HCT116 (cell line): ENCODE measurements at regions not wholly inside any gene's neighbourhood (a gene's known extent, or its start where the extent isn't known, plus 50 kb on each side); places are given as distances from the start of the nearest gene placed in this dataset.

Source experiments
- ATAC-seq: fragments of 200-7000 bp; cut with Tn5 transposase; 2 replicates; pipeline ENCODE4 v1.9.1; 2020; ENCODE audit warnings: mild to moderate bottlenecking, moderate library complexity
- BruUV-seq: library from RNA; stranded (reverse); fragments of 400-500 nt; replicated peaks from 2 replicates; lab custom pipeline; 2021; lab: Mats Ljungman, UMichigan
- CTCF ChIA-PET: fragments of 300-600 bp; sonication (Branson Sonifier 250); formaldehyde crosslinking; loops from one replicate; lab custom pipeline; 2021; ENCODE audit warnings: antibody characterized with exemption; lab: Charles Lee
- POLR2A ChIA-PET: fragments of 300-600, 350-600 bp; sonication (Branson Sonifier 250); formaldehyde crosslinking; loops from one replicate; lab custom pipeline; 2021; ENCODE audit warnings: antibody characterized with exemption; lab: Charles Lee
- RAD21 ChIA-PET, 2 experiments: fragments of 300-600 bp; sonication (Branson Sonifier 250); formaldehyde crosslinking; loops; one replicate each; lab custom pipeline; 2023; ENCODE audit warnings: low total read pairs in 2 of 2; ENCODE audit not compliant: uncharacterized antibody in 2 of 2, unreplicated experiment in 2 of 2, low non-redundant PET in 1 of 2; lab: Charles Lee
- DNase-seq: peaks from one replicate; pipeline ENCODE4 v3.0.0-alpha.2; 2010; ENCODE audit warnings: low read depth, low spot score
- H2AFZ ChIP-seq: fragments of 200-600 bp; shearing (Covaris generic), sonication (generic); 2 replicates; pipeline ENCODE4 v1.6.1; 2017; ENCODE audit warnings: low read depth, mixed run types, mixed read lengths, antibody characterized with exemption, low read length; ENCODE audit not compliant: poor library complexity, severe bottlenecking
- H3K27ac ChIP-seq: 2 replicates; pipeline ENCODE4 v1.5.1; 2012; ENCODE audit warnings: low read depth, low read length
- H3K27me3 ChIP-seq: fragments of 200-600 bp; sonication (generic); 2 replicates; pipeline ENCODE4 v1.6.1; 2016; ENCODE audit warnings: mixed run types, low read length, mixed read lengths; ENCODE audit not compliant: insufficient read depth
- H3K36me3 ChIP-seq, 2 experiments: fragments of 200-500 bp in 1 of 2; fragments of 200-600 bp in 1 of 2; sonication (Bioruptor generic) in 1 of 2; sonication (generic) in 1 of 2; 2 replicates each; pipeline versions ENCODE4 v1.5.1 to v1.6.1; 2014 to 2016; ENCODE audit warnings: low read length in 2 of 2, inconsistent platforms in 1 of 2, mixed read lengths in 1 of 2, mixed run types in 1 of 2; ENCODE audit not compliant: insufficient read depth in 2 of 2, control insufficient read depth in 1 of 2
- H3K4me1 ChIP-seq, 2 experiments: fragments of 200-600 bp in 1 of 2; sonication (generic) in 1 of 2; 2 replicates each; pipeline versions ENCODE4 v1.5.1 to v1.6.1; 2012 to 2017; ENCODE audit warnings: low read length in 2 of 2, inconsistent platforms in 1 of 2, mild to moderate bottlenecking in 1 of 2, mixed read lengths in 1 of 2, mixed run types in 1 of 2, moderate library complexity in 1 of 2; ENCODE audit not compliant: insufficient read depth in 2 of 2, control insufficient read depth in 1 of 2
- H3K4me2 ChIP-seq: fragments of 200-600 bp; sonication (generic); 2 replicates; pipeline ENCODE4 v1.6.1; 2017; ENCODE audit warnings: mixed run types, low read length, mixed read lengths
- H3K4me3 ChIP-seq, 2 experiments: fragments of 200-600 bp in 1 of 2; sonication (generic) in 1 of 2; replicated peaks in 1 of 2; 2 replicates each; pipeline ENCODE4 v1.5.1; 2011 to 2016; ENCODE audit warnings: low read length in 2 of 2, control low read depth in 1 of 2, low read depth in 1 of 2, mild to moderate bottlenecking in 1 of 2, mixed read lengths in 1 of 2, mixed run types in 1 of 2
- H3K79me2 ChIP-seq: fragments of 200-600 bp; sonication (generic); 2 replicates; pipeline ENCODE4 v1.6.1; 2017; ENCODE audit warnings: mild to moderate bottlenecking, mixed run types, low read length, moderate library complexity, mixed read lengths; ENCODE audit not compliant: insufficient read depth
- H3K9ac ChIP-seq: fragments of 200-600 bp; sonication (generic); 2 replicates; pipeline ENCODE4 v1.6.1; 2016; ENCODE audit warnings: low read length, mixed read lengths
- H3K9me2 ChIP-seq: fragments of 200-600 bp; sonication (generic), shearing (Covaris generic); 2 replicates; pipeline ENCODE4 v1.6.1; 2017; ENCODE audit warnings: mixed run types, mild to moderate bottlenecking, moderate library complexity; ENCODE audit not compliant: insufficient read depth
- H3K9me3 ChIP-seq, 2 experiments: fragments of 200-500 bp in 1 of 2; fragments of 200-600 bp in 1 of 2; sonication (Bioruptor generic) in 1 of 2; sonication (generic) in 1 of 2; 2 replicates each; pipeline ENCODE4 v1.6.1; 2014 to 2017; ENCODE audit warnings: low read length in 2 of 2, mixed read lengths in 2 of 2, inconsistent platforms in 1 of 2, low read depth in 1 of 2, mild to moderate bottlenecking in 1 of 2, mixed run types in 1 of 2, moderate library complexity in 1 of 2; ENCODE audit not compliant: control insufficient read depth in 1 of 2, insufficient read depth in 1 of 2
- H4K20me1 ChIP-seq: fragments of 200-600 bp; sonication (generic), shearing (Covaris generic); 2 replicates; pipeline ENCODE4 v1.6.1; 2017; ENCODE audit warnings: mixed run types, mild to moderate bottlenecking, moderate library complexity; ENCODE audit not compliant: insufficient read depth
- CEBPB ChIP-seq: IDR thresholded peaks from 2 replicates; pipeline ENCODE4 v1.6.1; 2012; ENCODE audit warnings: low read depth
- EZH2phosphoT487 ChIP-seq: fragments of 200-600 bp; IDR thresholded peaks from 2 replicates; pipeline ENCODE4 v1.6.1; 2018; ENCODE audit warnings: antibody characterized with exemption, borderline replicate concordance
- POLR2AphosphoS5 ChIP-seq: IDR thresholded peaks from 2 replicates; pipeline ENCODE4 v1.6.1; 2011; ENCODE audit warnings: mild to moderate bottlenecking, low read depth, low read length, moderate library complexity
- REST ChIP-seq: IDR thresholded peaks from 2 replicates; pipeline ENCODE4 v1.6.1; 2012; ENCODE audit warnings: low read depth
- TCF7L2 ChIP-seq: IDR thresholded peaks from 2 replicates; pipeline ENCODE4 v1.7.0; 2011; ENCODE audit warnings: borderline replicate concordance, inconsistent platforms; ENCODE audit not compliant: insufficient read depth, insufficient read length; ENCODE audit errors: extremely low read depth
- intact Hi-C: fragments of 100-400 bp; cut with micrococcal nuclease; formaldehyde crosslinking; loops from 2 replicates; pipeline ENCODE4 v1.10.0; 2022

GRCh38 chr18:75349668-75350511 lies 77.6 kb downstream of the SMIM21 start:
- intact Hi-C loops, result no loop called here
- POLR2A ChIA-PET, result no interaction called here
- H3K27me3 ChIP-seq, result no peaks in the 10 kb centered on the region
- no peak for TF ChIP-seq EZH2phosphoT487
- TF ChIP-seq TCF7L2, result no peak
- no peak for TF ChIP-seq POLR2AphosphoS5
- TF ChIP-seq REST, result no peak
- no peak for TF ChIP-seq CEBPB
- RAD21 ChIA-PET, result no interaction called here
- no peak overlapping the region for H3K4me2 ChIP-seq
- BruUV-seq, result no TSS peak
- no peak overlapping the region for H2AFZ ChIP-seq
- no peaks in the 10 kb centered on the region for H3K4me1 ChIP-seq
- H3K36me3 ChIP-seq, result no peaks in the 10 kb centered on the region
- H3K9me3 ChIP-seq, result no peaks in the 10 kb centered on the region
- ATAC-seq, result no peak
- DNase-seq, result no peak
- H3K4me3 ChIP-seq, result no peak overlapping the region
- no peak overlapping the region for H3K9ac ChIP-seq
- no peaks in the 10 kb centered on the region for H3K9me2 ChIP-seq
- no peaks in the 10 kb centered on the region for H3K79me2 ChIP-seq
- CTCF ChIA-PET, result no interaction called here
- no peaks in the 10 kb centered on the region for H4K20me1 ChIP-seq
- no peak overlapping the region for H3K27ac ChIP-seq
